ENCODE measurements at regions not wholly inside any gene's neighbourhood (a gene's known extent, or its start where the extent isn't known, plus 50 kb on each side); places are given as distances from the start of the nearest gene placed in this dataset.

GRCh38 chr10:123259791-123260190 lies 105.6 kb downstream of the BUB3 start:
- Histone ChIP-seq H2AFZ (ENCODE audit: low read length) (no peak overlapping the region), H2BK20ac (ENCODE audit: low read length) (no peak overlapping the region), H2BK15ac (ENCODE audit: low read length) (no peak overlapping the region), H3K18ac (ENCODE audit: extremely low read depth, low read length) (no peak overlapping the region), H3K79me1 (ENCODE audit: low read depth, low read length) (no peaks in the 10 kb centered on the region), H3K79me2 (ENCODE audit: control insufficient read depth in 1 of 2, insufficient read depth in 2 of 2, low read length in 2 of 2) (no peaks in the 10 kb centered on the region), H3K9me3 (ENCODE audit: insufficient read depth in 2 of 2, low read depth in 1 of 2, low read length in 1 of 2) (peaks cover 0 to under 1% of the 10 kb centered on the region in 2 experiments; a peak in 1 of 4 replicates), H3K36me3 (ENCODE audit: control insufficient read depth in 2 of 4, insufficient read depth in 4 of 4, low read length in 3 of 4) (no peaks in the 10 kb centered on the region), H3K4ac (replicated peaks; ENCODE audit: insufficient read length, low read depth, low read length) (no peak overlapping the region), H4K91ac (replicated peaks; ENCODE audit: insufficient read length, low read length) (no peak overlapping the region), H3K9ac (replicated peaks in 1 of 4; ENCODE audit: extremely low read depth in 1 of 4, low read depth in 3 of 4, low read length in 3 of 4) (no peak overlapping the region), H3K56ac (replicated peaks; ENCODE audit: insufficient read length, low read depth, low read length) (no peak overlapping the region), H2AK5ac (ENCODE audit: low read depth, low read length) (no peak overlapping the region), H3K27me3 (replicated peaks in 1 of 4; ENCODE audit: control insufficient read depth in 3 of 4, extremely low read depth in 1 of 4, insufficient read depth in 3 of 4, low read length in 3 of 4) (no peaks in the 10 kb centered on the region), H2BK120ac (replicated peaks; ENCODE audit: low read depth, low read length) (no peak overlapping the region), H3K4me1 (replicated peaks in 1 of 4; ENCODE audit: control insufficient read depth in 3 of 4, insufficient read depth in 4 of 4, low read length in 3 of 4) (no peaks in the 10 kb centered on the region), H4K20me1 (replicated peaks in 1 of 2; ENCODE audit: control insufficient read depth in 1 of 2, insufficient read depth in 2 of 2, low read length in 2 of 2) (peaks cover 0 to 4% of the 10 kb centered on the region in 2 experiments), H2BK12ac (ENCODE audit: low read depth, low read length) (no peak overlapping the region), H2BK5ac (ENCODE audit: low read depth, low read length) (no peak overlapping the region), H3K4me2 (ENCODE audit: insufficient read depth in 1 of 2, low read depth in 2 of 2, low read length in 2 of 2) (no peak overlapping the region), H3K23ac (ENCODE audit: insufficient read length) (no peak overlapping the region), H3K4me3 (ENCODE audit: extremely low read depth in 1 of 4, insufficient read depth in 2 of 4, low read depth in 3 of 4, low read length in 4 of 4) (no peak overlapping the region), H3K27ac (ENCODE audit: low read depth, low read length) (no peak overlapping the region), H4K5ac (ENCODE audit: insufficient read length, low read depth, low read length) (no peak overlapping the region), H3K14ac (ENCODE audit: insufficient read length) (no peak overlapping the region), H4K8ac (ENCODE audit: extremely low read depth, insufficient read depth, low read length) (no peak overlapping the region), H3K23me2 (ENCODE audit: low read depth, low read length) (peaks cover 10% of the 10 kb centered on the region; the same call in 1 of the 2 replicates)
- ChIA-PET POLR2A (ENCODE audit: partially characterized antibody) (no interaction called here), CTCF (ENCODE audit: partially characterized antibody) (interaction anchor here (0.8 to 1.2 kb wide), 3 partner anchors 9 to 216 kb away, joined by 3 to 4 read pairs (median 3); no protein-coding TSS in a partner anchor)
- no peak for FAIRE-seq
- 90% methylated on average over 11 of the region's 11 CpGs; no CpG with 5 or more reads in 1 of the 2 experiments for WGBS, 2 experiments (ENCODE audit: extremely low coverage in 1 of 2, insufficient coverage in 1 of 2, insufficient read length in 1 of 2, insufficient replicate concordance in 2 of 2, low coverage in 1 of 2, low lambda C conversion rate in 2 of 2, missing lambda C conversion rate in 1 of 2)
- no peak for TF ChIP-seq TAF1 (IDR thresholded peaks at IDR 0.05; ENCODE audit: low read depth, low read length)
- TF ChIP-seq BCL11A (IDR thresholded peaks at IDR 0.05; ENCODE audit: low read depth in 2 of 2, low read length in 2 of 2) = no peak
- no peak for TF ChIP-seq SP4 (IDR thresholded peaks at IDR 0.05; ENCODE audit: low read length)
- no peak for TF ChIP-seq JUN (IDR thresholded peaks at IDR 0.05; ENCODE audit: low read depth, low read length)
- no peak for TF ChIP-seq SP2 (IDR thresholded peaks at IDR 0.05; ENCODE audit: low read length)
- no peak for TF ChIP-seq RFX5 (IDR thresholded peaks at IDR 0.05; ENCODE audit: borderline replicate concordance, low read depth, low read length)
- TF ChIP-seq KDM4A (IDR thresholded peaks at IDR 0.05; ENCODE audit: low read depth, low read length, severe bottlenecking) = no peak
- TF ChIP-seq CTBP2 (IDR thresholded peaks at IDR 0.05; ENCODE audit: borderline replicate concordance, insufficient read depth, insufficient read length, low read length) = no peak
- no peak for TF ChIP-seq TCF12 (IDR thresholded peaks at IDR 0.05; ENCODE audit: low read depth, low read length)
- TF ChIP-seq EP300 (IDR thresholded peaks at IDR 0.05; ENCODE audit: borderline replicate concordance in 1 of 2, low read depth in 2 of 2, low read length in 2 of 2) = no peak
- no peak for TF ChIP-seq RNF2 (IDR thresholded peaks at IDR 0.05; ENCODE audit: borderline replicate concordance, low read depth, low read length, missing control alignments, poor library complexity, severe bottlenecking)
- TF ChIP-seq KDM1A (IDR thresholded peaks at IDR 0.05; ENCODE audit: borderline replicate concordance, low read length) = no peak
- no peak for DNase-seq (ENCODE audit: low read depth in 1 of 2, low spot score in 2 of 2)

Data from H1 (cell line).